ENCODE measurements at regions not wholly inside any gene's neighbourhood (a gene's known extent, or its start where the extent isn't known, plus 50 kb on each side); places are given as distances from the start of the nearest gene placed in this dataset.
"Not testable (repeated sequence)": the region's sequence is repeated elsewhere in the genome, so short reads cannot be mapped to it uniquely, and the experiment has no call there.

GRCh38 chr19:7400815-7401214, 52.1 kb downstream of the ARHGEF18 start:
- DNase-seq (no peak), ATAC-seq (ENCODE audit: low read depth) (no peak)
- H3K4me3 Mint-ChIP-seq: no peak overlapping the region
- POLR2A ChIA-PET: interaction anchor here (1.1 kb wide), 1 partner anchor 256 kb away, joined by 3 read pairs; no protein-coding TSS in a partner anchor
- peaks cover 7% of the 10 kb centered on the region for H3K36me3 Mint-ChIP-seq
- no peak overlapping the region for H3K27ac Mint-ChIP-seq
- no peaks in the 10 kb centered on the region for H3K9me3 Mint-ChIP-seq
- H3K4me1 Mint-ChIP-seq: peaks cover 13% of the 10 kb centered on the region
- H3K27me3 Mint-ChIP-seq: no peaks in the 10 kb centered on the region

DNA sequence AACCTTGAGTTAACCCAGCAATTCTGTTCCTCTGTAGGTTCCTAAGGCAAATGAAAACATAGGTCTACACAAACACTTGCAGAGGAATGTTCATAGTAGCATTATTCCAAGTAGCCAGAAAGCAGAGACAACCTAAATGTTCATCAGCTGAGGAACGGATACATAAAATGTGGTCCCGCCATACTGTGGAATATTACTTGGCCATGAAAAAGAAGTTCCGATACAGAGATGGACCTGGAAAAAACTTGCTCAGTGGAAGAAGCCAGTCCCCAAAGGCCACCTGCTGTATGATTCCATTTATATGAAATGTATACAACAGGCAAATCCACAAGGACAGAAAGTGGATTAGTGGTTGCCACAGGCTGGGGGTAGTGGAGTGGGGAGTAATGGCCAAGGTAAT, 53.0 kb downstream of the ARHGEF18 start:
- ATAC-seq (ENCODE audit: low read depth) (no peak), DNase-seq (no peak)
- Mint-ChIP-seq H3K4me3 (no peak overlapping the region), H3K36me3 (peaks cover 7% of the 10 kb centered on the region), H3K4me1 (peaks cover 7% of the 10 kb centered on the region), H3K9me3 (no peaks in the 10 kb centered on the region), H3K27ac (no peak overlapping the region), H3K27me3 (no peaks in the 10 kb centered on the region)
- POLR2A ChIA-PET: interaction anchor here (1.1 kb wide), 1 partner anchor 255 kb away, joined by 3 read pairs; no protein-coding TSS in a partner anchor

DNA sequence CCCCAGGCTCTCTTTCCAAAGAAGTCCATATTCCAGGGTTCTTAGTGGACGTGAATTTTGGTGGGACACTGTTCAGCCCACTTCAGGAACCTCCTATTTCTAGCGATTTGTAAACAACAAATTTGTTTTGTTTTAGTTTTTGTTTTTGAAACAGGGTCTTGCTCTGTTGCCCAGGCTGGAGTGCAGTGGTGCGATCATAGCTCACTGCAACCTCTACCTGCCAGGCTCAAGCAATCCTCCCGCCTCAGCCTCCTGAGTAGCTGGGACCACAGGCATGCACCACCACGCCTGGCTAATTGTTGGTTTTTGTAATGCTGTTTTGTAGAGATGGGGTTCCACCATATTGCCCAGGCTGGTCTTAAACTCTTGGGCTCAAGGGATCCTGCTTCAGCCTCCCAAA, 56.7 kb downstream of the ARHGEF18 start:
- H3K4me1 Mint-ChIP-seq, H3K27ac Mint-ChIP-seq, POLR2A ChIA-PET: not testable (repeated sequence)

DNA sequence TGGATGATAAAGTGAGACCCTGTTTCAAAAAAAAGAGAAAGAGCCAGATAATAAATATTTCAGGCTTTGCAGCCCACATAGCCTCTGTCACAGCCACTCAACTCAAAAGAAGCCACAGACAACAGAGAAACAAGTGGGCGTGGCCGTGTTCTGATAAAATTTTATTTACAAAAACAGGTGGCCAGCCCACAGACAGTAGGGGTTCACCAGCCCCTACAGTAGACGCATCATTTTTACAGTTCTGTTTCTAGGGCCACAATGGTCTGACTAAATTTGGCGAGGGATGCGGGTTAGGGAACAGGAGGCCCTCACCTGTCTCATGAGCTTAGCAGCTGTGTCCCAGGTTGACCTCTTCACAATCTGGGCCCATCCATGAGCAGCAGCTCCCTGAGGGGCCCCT, 59.5 kb downstream of the ARHGEF18 start:
- peaks cover 16% of the 10 kb centered on the region for H3K36me3 Mint-ChIP-seq
- H3K4me1 Mint-ChIP-seq: peaks cover 10% of the 10 kb centered on the region
- H3K4me3 Mint-ChIP-seq: no peak overlapping the region
- no peaks in the 10 kb centered on the region for H3K27me3 Mint-ChIP-seq
- no peak for ATAC-seq (ENCODE audit: low read depth)
- no peak for DNase-seq
- no peak overlapping the region for H3K27ac Mint-ChIP-seq
- POLR2A ChIA-PET: no interaction called here
- no peaks in the 10 kb centered on the region for H3K9me3 Mint-ChIP-seq

More for the DNA sequence above, 56.7 kb downstream of the ARHGEF18 start:
- not testable (repeated sequence) for H3K9me3 Mint-ChIP-seq; DNase-seq; ATAC-seq (ENCODE audit: low read depth); H3K4me3 Mint-ChIP-seq; H3K36me3 Mint-ChIP-seq; H3K27me3 Mint-ChIP-seq

- Mint-ChIP-seq H3K27ac (peak overlapping the region; percentile 45), H3K4me1 (peaks cover 7% of the 10 kb centered on the region), H3K4me3 (no peak overlapping the region), H3K27me3 (no peaks in the 10 kb centered on the region), H3K36me3 (peaks cover 17% of the 10 kb centered on the region), H3K9me3 (no peaks in the 10 kb centered on the region)
- POLR2A ChIA-PET: no interaction called here
- no peak for ATAC-seq (ENCODE audit: low read depth)
- DNase-seq: no peak
Observed at GRCh38 chr19:7410946-7411345, 62.2 kb downstream of the ARHGEF18 start.

DNA sequence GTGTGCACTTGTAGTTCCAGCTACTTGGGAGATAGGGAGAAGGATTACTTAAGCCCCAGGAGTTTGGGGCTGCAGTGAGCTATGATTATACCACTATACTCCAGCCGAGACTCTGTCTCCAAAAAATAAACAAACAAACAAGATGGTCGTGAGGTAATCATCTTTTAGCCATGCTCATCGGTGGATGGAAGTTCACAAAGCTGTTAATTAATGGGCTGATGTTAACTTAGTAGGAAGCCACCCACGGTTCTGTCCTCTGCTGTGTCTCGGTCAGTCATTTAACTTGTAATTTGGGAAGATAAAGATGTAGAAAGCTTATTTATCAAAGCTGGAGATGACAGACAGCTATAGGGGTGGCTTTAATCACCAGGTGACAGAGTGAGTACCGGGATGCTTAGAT, 64.9 kb downstream of the ARHGEF18 start:
- no peak overlapping the region for H3K4me3 Mint-ChIP-seq
- H3K27ac Mint-ChIP-seq: no peak overlapping the region
- no peak for ATAC-seq (ENCODE audit: low read depth)
- POLR2A ChIA-PET: interaction anchor here (0.6 kb wide), 1 partner anchor 19 kb away, joined by 3 read pairs; no protein-coding TSS in a partner anchor
- peaks cover 6% of the 10 kb centered on the region for H3K4me1 Mint-ChIP-seq
- peaks cover 17% of the 10 kb centered on the region for H3K36me3 Mint-ChIP-seq
- no peak for DNase-seq
- H3K9me3 Mint-ChIP-seq: no peaks in the 10 kb centered on the region
- H3K27me3 Mint-ChIP-seq: no peaks in the 10 kb centered on the region

DNA sequence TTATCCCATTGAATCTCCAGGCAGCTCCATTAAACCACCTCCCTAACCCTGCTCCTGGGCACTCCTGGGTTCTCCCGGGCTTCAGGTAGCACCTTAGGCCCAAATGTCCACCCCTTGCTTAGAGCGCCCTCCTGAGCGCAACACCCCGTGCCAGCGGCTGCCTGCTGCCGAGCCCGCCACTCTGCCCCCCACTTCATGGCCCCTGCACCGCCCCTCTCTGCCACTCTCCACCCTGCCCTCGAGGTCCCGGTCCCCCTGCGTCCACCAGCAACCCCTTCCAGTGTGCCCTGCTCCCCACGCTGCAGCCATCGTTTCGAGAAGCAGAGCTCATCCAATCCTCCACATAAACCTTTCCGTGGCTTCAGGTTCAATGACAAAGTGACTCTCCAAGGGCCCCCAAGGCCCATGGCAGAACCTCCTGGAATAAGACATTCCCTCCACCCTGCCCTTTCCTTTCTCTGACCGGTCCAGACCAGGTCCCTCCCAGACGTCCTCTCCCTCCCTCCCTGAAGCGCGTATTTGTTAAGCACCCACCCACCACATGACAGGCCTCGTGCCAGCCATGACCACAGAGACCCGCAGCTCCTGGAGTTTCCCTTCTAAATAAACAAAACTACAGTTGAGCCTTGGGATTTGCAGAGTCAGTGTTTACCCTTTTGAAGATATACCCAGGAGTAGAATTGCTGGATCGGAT, 66.6 kb downstream of the ARHGEF18 start:
- H3K36me3 Mint-ChIP-seq: peaks cover 19% of the 10 kb centered on the region
- no peak for ATAC-seq (ENCODE audit: low read depth)
- peaks cover 6% of the 10 kb centered on the region for H3K4me1 Mint-ChIP-seq
- DNase-seq: no peak
- H3K27me3 Mint-ChIP-seq: no peaks in the 10 kb centered on the region
- H3K27ac Mint-ChIP-seq: no peak overlapping the region
- H3K4me3 Mint-ChIP-seq: no peak overlapping the region
- POLR2A ChIA-PET: no interaction called here
- H3K9me3 Mint-ChIP-seq: no peaks in the 10 kb centered on the region

DNA sequence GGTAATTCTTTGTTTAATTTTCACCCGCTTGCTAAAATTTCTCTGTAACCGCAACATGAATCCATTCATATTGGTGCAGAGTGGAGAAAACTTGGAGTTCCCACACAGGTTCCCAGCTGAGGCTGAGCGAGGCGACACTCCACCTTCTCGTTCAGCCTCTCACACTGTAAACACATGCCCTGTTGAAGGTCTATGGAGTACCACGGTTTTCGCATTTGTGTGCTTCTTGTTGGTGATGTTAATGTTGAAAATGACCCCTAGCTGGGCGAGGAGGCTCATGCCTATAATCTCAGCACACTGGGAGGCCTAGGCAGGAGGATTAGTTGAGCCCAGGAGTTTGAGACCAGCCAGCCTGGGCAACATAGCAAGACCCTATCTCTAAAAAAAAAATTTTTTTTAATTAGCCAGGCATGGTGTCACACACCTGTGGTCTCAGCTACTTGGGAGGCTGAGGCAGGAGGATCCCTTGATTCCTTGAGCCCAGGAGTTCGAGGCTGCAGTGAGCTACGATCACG, 67.2 kb downstream of the ARHGEF18 start:
- Mint-ChIP-seq H3K4me1 (peaks cover 6% of the 10 kb centered on the region), H3K27ac (no peak overlapping the region), H3K27me3 (no peaks in the 10 kb centered on the region), H3K9me3 (no peaks in the 10 kb centered on the region), H3K36me3 (peaks cover 17% of the 10 kb centered on the region), H3K4me3 (no peak overlapping the region)
- ATAC-seq (ENCODE audit: low read depth) (no peak), DNase-seq (no peak)
- POLR2A ChIA-PET: no interaction called here

DNA sequence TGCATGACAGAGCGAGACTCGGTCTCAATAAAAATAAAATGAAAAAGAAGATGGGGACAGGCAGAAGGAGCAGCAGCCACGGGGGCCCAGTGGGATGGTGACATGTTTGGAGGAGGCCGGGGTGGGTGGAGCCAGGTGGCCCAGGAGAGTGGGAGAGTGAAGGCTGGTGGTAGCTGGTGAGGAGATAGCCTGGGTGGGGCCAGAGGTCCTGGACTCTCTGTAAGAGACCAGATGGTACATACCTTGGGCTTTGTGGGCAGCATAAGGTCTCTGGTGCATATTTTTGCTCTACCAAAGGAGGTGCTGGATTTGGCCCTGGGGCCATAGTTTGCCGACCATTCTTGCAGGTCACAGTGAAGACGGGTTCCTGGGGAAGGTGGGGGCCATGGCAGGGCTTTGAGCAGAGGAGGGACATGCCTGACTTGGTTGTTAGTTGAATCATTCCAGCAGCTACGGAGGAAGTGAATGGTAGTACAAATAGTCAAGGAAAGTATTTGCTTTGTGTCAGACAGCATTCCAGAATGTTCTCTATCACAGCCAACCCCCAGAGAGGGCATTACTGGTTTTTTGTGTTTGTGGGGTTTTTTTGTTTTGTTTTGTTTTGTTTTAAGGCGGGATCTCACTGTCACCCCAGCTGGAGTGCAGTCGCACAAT, 69.1 kb downstream of the ARHGEF18 start:
- H3K4me1 Mint-ChIP-seq: peaks cover 1% of the 10 kb centered on the region
- H3K9me3 Mint-ChIP-seq: no peaks in the 10 kb centered on the region
- H3K4me3 Mint-ChIP-seq: no peak overlapping the region
- POLR2A ChIA-PET: no interaction called here
- H3K36me3 Mint-ChIP-seq: peaks cover 14% of the 10 kb centered on the region
- no peaks in the 10 kb centered on the region for H3K27me3 Mint-ChIP-seq
- DNase-seq: no peak
- H3K27ac Mint-ChIP-seq: peak overlapping the region; percentile 21
- ATAC-seq (ENCODE audit: low read depth): no peak

DNA sequence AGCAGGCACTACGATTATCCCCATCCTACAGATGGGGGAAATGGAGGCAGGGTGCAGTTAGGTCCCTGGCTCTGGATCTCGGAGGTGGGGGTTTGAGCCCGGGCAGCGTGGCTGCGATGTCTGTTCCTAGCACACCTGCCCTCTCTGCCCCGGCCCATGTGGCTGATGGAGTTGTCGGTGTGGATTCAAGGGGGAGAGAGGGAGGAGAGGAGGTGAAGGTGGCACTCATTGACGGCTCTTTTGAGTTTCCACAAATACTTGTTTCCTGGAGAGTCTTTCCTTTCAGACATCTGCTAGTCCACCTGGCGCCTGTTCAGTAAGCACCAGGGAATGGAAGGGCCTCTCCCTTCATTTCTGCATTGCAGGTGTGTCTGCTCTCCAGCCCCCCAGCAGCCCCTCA, 69.9 kb downstream of the ARHGEF18 start:
- H3K36me3 Mint-ChIP-seq: peaks cover 16% of the 10 kb centered on the region
- H3K4me1 Mint-ChIP-seq: no peaks in the 10 kb centered on the region
- no peaks in the 10 kb centered on the region for H3K9me3 Mint-ChIP-seq
- no peaks in the 10 kb centered on the region for H3K27me3 Mint-ChIP-seq
- ATAC-seq (ENCODE audit: low read depth) (no peak), DNase-seq (no peak)
- no peak overlapping the region for H3K4me3 Mint-ChIP-seq
- POLR2A ChIA-PET: no interaction called here
- H3K27ac Mint-ChIP-seq: no peak overlapping the region

GRCh38 chr19:7419153-7419552, 69.7 kb downstream of the PEX11G start:
- no peak for DNase-seq
- POLR2A ChIA-PET: no interaction called here
- no peak for ATAC-seq (ENCODE audit: low read depth)
- no peaks in the 10 kb centered on the region for H3K9me3 Mint-ChIP-seq
- no peak overlapping the region for H3K4me3 Mint-ChIP-seq
- H3K27me3 Mint-ChIP-seq: no peaks in the 10 kb centered on the region
- no peak overlapping the region for H3K27ac Mint-ChIP-seq
- no peaks in the 10 kb centered on the region for H3K4me1 Mint-ChIP-seq
- H3K36me3 Mint-ChIP-seq: peaks cover 18% of the 10 kb centered on the region

DNA sequence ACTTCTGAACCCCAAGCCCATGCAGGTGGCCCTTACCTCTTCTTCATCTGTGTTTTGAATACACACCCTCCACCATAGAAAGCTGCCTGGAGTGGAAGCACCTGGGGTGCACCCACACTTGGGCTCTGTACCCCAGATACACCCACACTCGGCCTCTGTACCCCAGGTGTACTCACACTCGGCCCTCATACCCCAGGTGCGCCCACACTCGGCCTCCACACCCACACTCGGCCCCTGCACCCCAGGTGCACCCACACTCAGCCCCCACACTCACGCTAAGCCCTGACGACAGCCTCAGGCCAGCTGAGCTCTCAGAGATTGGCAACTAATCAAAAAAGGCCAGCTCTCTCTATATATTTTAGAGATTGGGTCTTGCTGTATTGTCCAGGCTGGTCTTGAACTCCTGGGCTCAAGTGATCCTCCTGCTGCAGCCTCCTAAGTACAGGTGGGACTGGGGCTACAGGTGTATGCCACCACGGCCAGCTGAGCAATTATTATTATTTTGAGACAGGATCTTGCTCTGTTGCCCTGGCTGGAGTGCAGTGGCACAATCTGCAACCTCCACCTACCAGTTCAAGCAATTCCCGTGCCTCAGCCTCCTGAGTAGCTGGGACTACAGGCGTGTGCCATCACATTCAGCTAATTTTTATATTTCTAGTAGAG, 68.9 kb downstream of the PEX11G start:
- DNase-seq (no peak), ATAC-seq (ENCODE audit: low read depth) (no peak)
- peaks cover 18% of the 10 kb centered on the region for H3K36me3 Mint-ChIP-seq
- H3K4me3 Mint-ChIP-seq: no peak overlapping the region
- POLR2A ChIA-PET: no interaction called here
- H3K27me3 Mint-ChIP-seq: no peaks in the 10 kb centered on the region
- H3K9me3 Mint-ChIP-seq: no peaks in the 10 kb centered on the region
- peak overlapping the region; percentile 21 for H3K27ac Mint-ChIP-seq
- no peaks in the 10 kb centered on the region for H3K4me1 Mint-ChIP-seq

GRCh38 chr19:7421941-7422744, 66.7 kb downstream of the PEX11G start:
- no peak for ATAC-seq (ENCODE audit: low read depth)
- no peaks in the 10 kb centered on the region for H3K9me3 Mint-ChIP-seq
- H3K36me3 Mint-ChIP-seq: peaks cover 13% of the 10 kb centered on the region
- no peak overlapping the region for H3K4me3 Mint-ChIP-seq
- H3K27ac Mint-ChIP-seq: no peak overlapping the region
- H3K4me1 Mint-ChIP-seq: peaks cover 5% of the 10 kb centered on the region
- no peaks in the 10 kb centered on the region for H3K27me3 Mint-ChIP-seq
- POLR2A ChIA-PET: no interaction called here
- DNase-seq: no peak

Measured in activated naive CD8-positive, alpha-beta T cell treated with anti-CD3 and anti-CD28 coated beads, Interleukin-2, amount 10 ng/mL, durations not matched to agents 7 days and 5 days (primary cell).